ENCODE measurements at regions not wholly inside any gene's neighbourhood (a gene's known extent, or its start where the extent isn't known, plus 50 kb on each side); places are given as distances from the start of the nearest gene placed in this dataset.

GRCh38 chr5:167571824-167572223 is 719.6 kb upstream of the WWC1 start:
- no peak for TF ChIP-seq CTCF (IDR thresholded peaks at IDR 0.05)
- TF ChIP-seq POLR2A (IDR thresholded peaks at IDR 0.05), result no peak
- Histone ChIP-seq H3K9me3 (no peaks in the 10 kb centered on the region), H3K27ac (no peak overlapping the region), H3K27me3 (no peaks in the 10 kb centered on the region), H3K36me3 (no peaks in the 10 kb centered on the region), H3K4me1 (peaks cover 0 to 5% (median 0%) of the 10 kb centered on the region in 4 donors), H3K4me3 (no peak overlapping the region)
- intact Hi-C loops (cut with DNase I), result no loop called here
- DNase-seq (no peak), ATAC-seq (no peak)
- WGBS (ENCODE audit: insufficient coverage, low coverage, low lambda C conversion rate, missing lambda C conversion rate), result 65% methylated on average over 3 of the region's 3 CpGs

DNA sequence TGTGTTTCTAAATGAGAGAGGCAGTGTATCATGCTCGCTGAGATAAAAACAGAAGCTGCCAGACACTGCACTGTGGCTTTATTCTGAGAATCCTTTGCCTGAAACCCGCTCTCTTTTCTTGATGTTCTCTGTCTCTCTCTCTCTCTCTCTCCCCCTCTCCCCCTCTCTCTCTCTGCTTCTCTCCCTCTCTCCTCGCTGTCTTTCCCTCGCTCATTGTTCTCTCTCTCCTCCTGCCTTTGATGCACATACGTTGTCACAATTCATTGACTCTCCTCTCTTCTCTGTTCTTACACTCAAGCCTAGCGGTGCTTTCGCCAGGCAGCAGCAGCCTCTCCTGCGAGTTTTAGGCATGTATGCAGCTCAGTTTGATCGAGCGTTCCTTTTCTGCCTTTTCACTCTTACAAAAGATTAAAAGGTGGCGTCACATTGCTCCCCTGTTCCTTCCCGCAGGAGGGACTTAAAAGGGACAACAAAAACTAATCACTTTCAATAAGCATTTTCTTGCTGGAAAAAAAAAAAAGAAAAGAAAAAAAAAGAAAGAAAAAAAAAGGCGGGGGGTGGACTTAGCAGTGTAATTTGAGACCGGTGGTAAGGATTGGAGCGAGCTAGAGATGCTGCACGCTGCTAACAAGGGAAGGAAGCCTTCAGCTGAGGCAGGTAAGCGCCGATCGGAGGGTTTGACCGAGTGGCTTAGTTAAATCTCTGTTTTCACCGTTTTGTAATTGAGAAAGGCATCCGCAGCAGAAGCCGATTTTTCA is 717.9 kb upstream of the WWC1 start:
- H3K9me3 ChIP-seq, result no peaks in the 10 kb centered on the region
- peaks cover 0 to 5% (median 0%) of the 10 kb centered on the region in 4 donors for H3K4me1 ChIP-seq
- under 1% methylated on average over 23 of the region's 23 CpGs for WGBS (ENCODE audit: insufficient coverage, low coverage, low lambda C conversion rate, missing lambda C conversion rate)
- DNase-seq, result peak in 1 of 3 donors; percentile 22
- no peak for TF ChIP-seq POLR2A (IDR thresholded peaks at IDR 0.05)
- no peak for TF ChIP-seq CTCF (IDR thresholded peaks at IDR 0.05)
- H3K27me3 ChIP-seq, result no peaks in the 10 kb centered on the region
- ATAC-seq, result peak; percentile 67 to 92 (median 80)
- H3K4me3 ChIP-seq, result peak overlapping the region in 1 of 3 donors; percentile 22
- intact Hi-C loops (cut with DNase I), result no loop called here
- H3K27ac ChIP-seq, result no peak overlapping the region
- H3K36me3 ChIP-seq, result no peaks in the 10 kb centered on the region

- H3K4me3 ChIP-seq, result no peak overlapping the region
- 57% methylated on average over 7 of the region's 7 CpGs for WGBS (ENCODE audit: insufficient coverage, low coverage, low lambda C conversion rate, missing lambda C conversion rate)
- H3K27ac ChIP-seq, result no peak overlapping the region
- H3K4me1 ChIP-seq, result peaks cover 0 to 5% (median 0%) of the 10 kb centered on the region in 4 donors
- H3K36me3 ChIP-seq, result no peaks in the 10 kb centered on the region
- DNase-seq, result no peak
- intact Hi-C loops (cut with DNase I), result no loop called here
- no peak for TF ChIP-seq CTCF (IDR thresholded peaks at IDR 0.05)
- TF ChIP-seq POLR2A (IDR thresholded peaks at IDR 0.05), result no peak
- no peaks in the 10 kb centered on the region for H3K9me3 ChIP-seq
- no peak for ATAC-seq
- H3K27me3 ChIP-seq, result no peaks in the 10 kb centered on the region
Observed at GRCh38 chr5:167574464-167574863, 717.0 kb upstream of the WWC1 start.

DNA sequence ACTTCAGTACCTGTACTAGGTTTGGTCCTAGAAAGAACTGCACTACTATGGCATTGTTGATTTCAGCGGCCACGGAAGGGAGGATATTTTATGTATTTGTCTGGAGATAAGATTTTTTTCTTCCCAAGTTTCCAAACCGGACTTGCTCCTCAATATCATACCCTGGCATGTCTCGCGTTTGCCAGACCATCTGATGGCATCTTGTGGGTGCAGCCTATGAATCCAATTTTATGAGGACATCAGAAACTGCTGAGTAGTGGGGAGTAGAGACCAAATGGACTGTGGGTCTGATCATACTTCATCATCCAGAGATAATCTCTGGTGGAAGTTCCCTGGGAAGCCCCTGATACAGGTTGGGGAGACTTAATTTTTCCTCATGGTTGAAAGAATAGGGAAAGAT is 716.1 kb upstream of the WWC1 start:
- no peak for TF ChIP-seq CTCF (IDR thresholded peaks at IDR 0.05)
- no peak for TF ChIP-seq POLR2A (IDR thresholded peaks at IDR 0.05)
- no peak overlapping the region for H3K27ac ChIP-seq
- ATAC-seq (no peak), DNase-seq (no peak)
- WGBS (ENCODE audit: insufficient coverage, low coverage, low lambda C conversion rate, missing lambda C conversion rate), result 83% methylated on average over 5 of the region's 5 CpGs
- peaks cover 0 to 5% (median 0%) of the 10 kb centered on the region in 4 donors for H3K4me1 ChIP-seq
- intact Hi-C loops (cut with DNase I), result no loop called here
- H3K36me3 ChIP-seq, result no peaks in the 10 kb centered on the region
- H3K9me3 ChIP-seq, result no peaks in the 10 kb centered on the region
- no peak overlapping the region for H3K4me3 ChIP-seq
- H3K27me3 ChIP-seq, result no peaks in the 10 kb centered on the region
